ENCODE measurements at regions not wholly inside any gene's neighbourhood (a gene's known extent, or its start where the extent isn't known, plus 50 kb on each side); places are given as distances from the start of the nearest gene placed in this dataset.

DNA sequence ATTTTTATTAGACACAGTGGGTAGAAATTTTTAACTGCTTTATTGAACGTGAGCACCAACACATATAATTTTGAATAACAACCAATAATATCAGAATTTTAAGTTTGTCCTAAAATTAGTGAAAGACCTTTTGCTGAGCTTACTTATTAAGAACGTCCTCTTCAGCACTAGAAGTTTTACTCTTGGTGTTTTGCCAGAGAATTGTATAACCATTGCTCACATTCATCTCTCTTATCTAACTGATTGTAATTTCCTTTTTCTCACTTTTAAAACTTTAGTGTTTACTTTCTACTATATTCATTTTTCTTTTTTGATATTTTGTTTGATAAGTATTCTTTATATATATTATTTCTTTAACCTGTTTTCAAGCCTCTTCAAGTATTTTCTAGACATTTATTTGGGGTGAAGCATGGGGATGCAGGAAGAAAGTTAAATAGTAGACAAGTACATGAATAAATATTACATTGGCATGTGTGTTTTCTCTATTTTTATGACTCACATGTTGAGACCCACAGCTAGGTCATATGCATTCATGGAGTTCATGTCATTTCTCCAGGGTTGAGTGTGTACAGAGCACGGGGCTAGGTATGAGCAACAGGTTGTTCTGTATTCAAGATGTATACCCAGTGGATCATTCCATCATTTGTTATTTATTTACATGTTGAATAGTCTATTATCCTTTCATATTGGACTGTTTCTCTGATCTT lies 90.6 kb downstream of the ATP6V1G3 start:
- no peak for TF ChIP-seq EZH2 (IDR thresholded peaks at IDR 0.05; ENCODE audit: low read length)
- TF ChIP-seq, protein P1, sequence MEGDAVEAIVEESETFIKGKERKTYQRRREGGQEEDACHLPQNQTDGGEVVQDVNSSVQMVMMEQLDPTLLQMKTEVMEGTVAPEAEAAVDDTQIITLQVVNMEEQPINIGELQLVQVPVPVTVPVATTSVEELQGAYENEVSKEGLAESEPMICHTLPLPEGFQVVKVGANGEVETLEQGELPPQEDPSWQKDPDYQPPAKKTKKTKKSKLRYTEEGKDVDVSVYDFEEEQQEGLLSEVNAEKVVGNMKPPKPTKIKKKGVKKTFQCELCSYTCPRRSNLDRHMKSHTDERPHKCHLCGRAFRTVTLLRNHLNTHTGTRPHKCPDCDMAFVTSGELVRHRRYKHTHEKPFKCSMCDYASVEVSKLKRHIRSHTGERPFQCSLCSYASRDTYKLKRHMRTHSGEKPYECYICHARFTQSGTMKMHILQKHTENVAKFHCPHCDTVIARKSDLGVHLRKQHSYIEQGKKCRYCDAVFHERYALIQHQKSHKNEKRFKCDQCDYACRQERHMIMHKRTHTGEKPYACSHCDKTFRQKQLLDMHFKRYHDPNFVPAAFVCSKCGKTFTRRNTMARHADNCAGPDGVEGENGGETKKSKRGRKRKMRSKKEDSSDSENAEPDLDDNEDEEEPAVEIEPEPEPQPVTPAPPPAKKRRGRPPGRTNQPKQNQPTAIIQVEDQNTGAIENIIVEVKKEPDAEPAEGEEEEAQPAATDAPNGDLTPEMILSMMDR (optimal IDR thresholded peaks at IDR 0.05 in 1 of 3, IDR thresholded peaks at IDR 0.05 in 1 of 3, conservative IDR thresholded peaks at IDR 0.05 in 1 of 3; ENCODE audit: extremely low read depth in 1 of 3, insufficient read depth in 2 of 3, low read length in 3 of 3): no peak
- H3K4me1 ChIP-seq (ENCODE audit: control insufficient read depth, extremely low read depth, insufficient read depth, low read length): peaks cover 25% of the 10 kb centered on the region
- no peaks in the 10 kb centered on the region for H4K20me1 ChIP-seq (ENCODE audit: control insufficient read depth, extremely low read depth, insufficient read depth, low read length)
- peak overlapping the region; percentile 59 for H3K9ac ChIP-seq (ENCODE audit: control insufficient read depth, extremely low read depth, insufficient read depth, low read length)
- FAIRE-seq (peak; percentile 52), DNase-seq (ENCODE audit: low read depth, low spot score) (peak; percentile 50)
- peak overlapping the region in 2 of 3 experiments; percentile 16 to 65 for H3K4me3 ChIP-seq (ENCODE audit: control insufficient read depth in 2 of 3, extremely low read depth in 1 of 3, insufficient read depth in 2 of 3, low read depth in 1 of 3, low read length in 3 of 3)
- peak overlapping the region; percentile 85 for H3K27ac ChIP-seq (ENCODE audit: control insufficient read depth, insufficient read depth, low read length)
- H3K9me1 ChIP-seq (ENCODE audit: control insufficient read depth, extremely low read depth, insufficient read depth, low read length): no peaks in the 10 kb centered on the region
- peak overlapping the region; percentile 81 for H3K4me2 ChIP-seq (ENCODE audit: control insufficient read depth, extremely low read depth, insufficient read depth, low read depth, low read length)
- no peak overlapping the region for H2AFZ ChIP-seq (ENCODE audit: control insufficient read depth, low read length)
- no peaks in the 10 kb centered on the region for H3K79me2 ChIP-seq (ENCODE audit: control insufficient read depth, insufficient read depth, low read length)
- H3K36me3 ChIP-seq (ENCODE audit: control insufficient read depth in 2 of 2, extremely low read depth in 1 of 2, insufficient read depth in 2 of 2, low read length in 2 of 2): no peaks in the 10 kb centered on the region
- no peaks in the 10 kb centered on the region for H3K9me3 ChIP-seq (ENCODE audit: control insufficient read depth, low read depth, low read length)
- H3K27me3 ChIP-seq (ENCODE audit: control insufficient read depth, extremely low read depth, insufficient read depth, low read length): no peaks in the 10 kb centered on the region
- dilution Hi-C loops (cut with MboI; ENCODE audit: extremely low pct_ligation_motif_present, low sequenced_read_pairs): no loop called here

- DNase-seq (ENCODE audit: low read depth, low spot score): peak; percentile 66
- peak; percentile 86 for FAIRE-seq
Measured at GRCh38 chr1:198449261-198449660, 91.2 kb downstream of the ATP6V1G3 start.

More at GRCh38 chr1:198449261-198449660, 91.2 kb downstream of the ATP6V1G3 start:
- no peak for TF ChIP-seq EZH2 (IDR thresholded peaks at IDR 0.05; ENCODE audit: low read length)
- TF ChIP-seq, protein P1 (optimal IDR thresholded peaks at IDR 0.05 in 1 of 3, IDR thresholded peaks at IDR 0.05 in 1 of 3, conservative IDR thresholded peaks at IDR 0.05 in 1 of 3; ENCODE audit: extremely low read depth in 1 of 3, insufficient read depth in 2 of 3, low read length in 3 of 3): no peak
- Histone ChIP-seq H3K9me1 (ENCODE audit: control insufficient read depth, extremely low read depth, insufficient read depth, low read length) (no peaks in the 10 kb centered on the region), H3K27ac (ENCODE audit: control insufficient read depth, insufficient read depth, low read length) (peak overlapping the region; percentile 85), H3K36me3 (ENCODE audit: control insufficient read depth in 2 of 2, extremely low read depth in 1 of 2, insufficient read depth in 2 of 2, low read length in 2 of 2) (no peaks in the 10 kb centered on the region), H3K79me2 (ENCODE audit: control insufficient read depth, insufficient read depth, low read length) (no peaks in the 10 kb centered on the region), H3K4me2 (ENCODE audit: control insufficient read depth, extremely low read depth, insufficient read depth, low read depth, low read length) (peak overlapping the region; percentile 81), H4K20me1 (ENCODE audit: control insufficient read depth, extremely low read depth, insufficient read depth, low read length) (no peaks in the 10 kb centered on the region), H3K9ac (ENCODE audit: control insufficient read depth, extremely low read depth, insufficient read depth, low read length) (peak overlapping the region; percentile 59), H3K27me3 (ENCODE audit: control insufficient read depth, extremely low read depth, insufficient read depth, low read length) (no peaks in the 10 kb centered on the region), H3K4me1 (ENCODE audit: control insufficient read depth, extremely low read depth, insufficient read depth, low read length) (peaks cover 31% of the 10 kb centered on the region), H3K4me3 (ENCODE audit: control insufficient read depth in 2 of 3, extremely low read depth in 1 of 3, insufficient read depth in 2 of 3, low read depth in 1 of 3, low read length in 3 of 3) (peak overlapping the region in 2 of 3 experiments; percentile 16 to 65), H3K9me3 (ENCODE audit: control insufficient read depth, low read depth, low read length) (no peaks in the 10 kb centered on the region), H2AFZ (ENCODE audit: control insufficient read depth, low read length) (no peak overlapping the region)
- dilution Hi-C loops (cut with MboI; ENCODE audit: extremely low pct_ligation_motif_present, low sequenced_read_pairs): no loop called here
